ENCODE measurements at regions not wholly inside any gene's neighbourhood (a gene's known extent, or its start where the extent isn't known, plus 50 kb on each side); places are given as distances from the start of the nearest gene placed in this dataset.
A peak's percentile ranks its signal among the peaks of the same experiment; 100 is the strongest.

- Mint-ChIP-seq H3K36me3 (no peaks in the 10 kb centered on the region), H3K4me3 (no peak overlapping the region), H3K9me3 (no peaks in the 10 kb centered on the region), H3K4me1 (peaks cover 14% of the 10 kb centered on the region), H3K27ac (peak overlapping the region; percentile 60), H3K27me3 (ENCODE audit: low read depth) (peaks cover 16% of the 10 kb centered on the region)
- POLR2A ChIA-PET: no interaction called here
- no peak for DNase-seq (ENCODE audit: low spot score)
- TF ChIP-seq ZNF317 (CRISPR knock-in tag; IDR thresholded peaks at IDR 0.05; ENCODE audit: borderline replicate concordance, low read depth) (no peak), NFATC4 (CRISPR knock-in tag; IDR thresholded peaks at IDR 0.05) (no peak), ELF4 (CRISPR knock-in tag; IDR thresholded peaks at IDR 0.05; ENCODE audit: low read depth) (no peak), JAZF1 (CRISPR knock-in tag; IDR thresholded peaks at IDR 0.05) (no peak), AFF4 (CRISPR knock-in tag; IDR thresholded peaks at IDR 0.05; ENCODE audit: borderline replicate concordance) (no peak)
- TF ChIP-seq, protein P1, sequence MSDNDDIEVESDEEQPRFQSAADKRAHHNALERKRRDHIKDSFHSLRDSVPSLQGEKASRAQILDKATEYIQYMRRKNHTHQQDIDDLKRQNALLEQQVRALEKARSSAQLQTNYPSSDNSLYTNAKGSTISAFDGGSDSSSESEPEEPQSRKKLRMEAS (CRISPR knock-in tag; IDR thresholded peaks at IDR 0.05): peak; percentile 34; the same call in 1 of the 2 replicates
- peak; percentile 57 for ATAC-seq
- CTCF ChIA-PET: interaction anchor here (1.0 to 1.4 kb wide), 3 partner anchors 22 to 76 kb away, joined by 3 to 4 read pairs (median 3); no protein-coding TSS in a partner anchor
Observed at GRCh38 chr10:133024704-133025557, 62.8 kb upstream of the ADGRA1 start.

DNA sequence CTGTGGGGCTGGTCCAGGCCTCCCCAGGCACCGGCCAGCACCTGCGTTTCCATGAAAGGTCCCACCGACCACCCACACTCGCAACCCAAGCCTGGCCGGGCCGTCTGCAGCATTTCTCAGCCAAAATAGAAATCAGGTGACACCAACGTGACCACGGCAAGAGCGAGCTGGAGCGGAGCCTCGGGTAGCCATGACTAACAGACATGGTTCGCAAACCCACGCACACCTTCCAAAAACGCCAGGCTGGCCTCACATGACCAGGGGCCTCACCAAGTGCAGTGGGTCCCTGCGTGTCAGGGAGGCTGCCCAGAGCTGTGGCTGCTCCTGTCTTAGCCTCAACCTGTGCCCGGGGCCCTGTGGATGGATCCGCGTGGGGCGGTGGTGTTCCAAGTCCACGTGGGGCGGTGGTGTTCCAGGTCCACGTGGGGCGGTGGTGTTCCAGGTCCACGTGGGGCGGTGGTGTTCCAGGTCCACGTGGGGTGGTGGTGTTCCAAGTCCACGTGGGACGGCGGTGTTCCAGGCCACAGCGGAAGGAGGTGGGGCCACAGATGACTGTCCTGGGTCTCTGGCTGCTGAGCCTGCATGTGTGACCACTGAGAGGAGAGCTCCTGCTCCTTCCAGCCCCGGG is 64.4 kb upstream of the ADGRA1 start:
- Mint-ChIP-seq H3K4me3 (no peak overlapping the region), H3K27ac (peak overlapping the region; percentile 84; the same call in 1 of the 2 replicates), H3K27me3 (ENCODE audit: low read depth) (peaks cover 16% of the 10 kb centered on the region), H3K4me1 (peaks cover 14% of the 10 kb centered on the region), H3K9me3 (no peaks in the 10 kb centered on the region), H3K36me3 (no peaks in the 10 kb centered on the region)
- no peak for DNase-seq (ENCODE audit: low spot score)
- ATAC-seq: no peak
- POLR2A ChIA-PET: no interaction called here
- CTCF ChIA-PET: interaction anchor here (1.4 kb wide), 1 partner anchor 27 kb away, joined by 3 read pairs; no protein-coding TSS in a partner anchor
- TF ChIP-seq ZNF532 (CRISPR knock-in tag; IDR thresholded peaks at IDR 0.05; ENCODE audit: borderline replicate concordance) (no peak), E2F1 (CRISPR knock-in tag; IDR thresholded peaks at IDR 0.05) (no peak), FOXK1 (CRISPR knock-in tag; IDR thresholded peaks at IDR 0.05) (no peak), NFE2L1 (CRISPR knock-in tag; IDR thresholded peaks at IDR 0.05) (no peak), ZSCAN18 (CRISPR knock-in tag; IDR thresholded peaks at IDR 0.05) (no peak), RORB (CRISPR knock-in tag; IDR thresholded peaks at IDR 0.05) (no peak), ZBTB43 (CRISPR knock-in tag; IDR thresholded peaks at IDR 0.05) (no peak), PRRX2 (CRISPR knock-in tag; IDR thresholded peaks at IDR 0.05) (no peak), FOXP4 (CRISPR knock-in tag; IDR thresholded peaks at IDR 0.05) (no peak), TEAD1 (CRISPR knock-in tag; IDR thresholded peaks at IDR 0.05) (no peak), TCF7 (CRISPR knock-in tag; IDR thresholded peaks at IDR 0.05; ENCODE audit: low read depth) (no peak), ETV6 (CRISPR knock-in tag; IDR thresholded peaks at IDR 0.05) (no peak)

Measured in WTC11 (cell line).